HUES48 (cell line): ENCODE measurements at regions not wholly inside any gene's neighbourhood (a gene's known extent, or its start where the extent isn't known, plus 50 kb on each side); places are given as distances from the start of the nearest gene placed in this dataset.

Experiments used
- H3K27ac ChIP-seq: one replicate; pipeline ENCODE4 v1.7.0; 2013; ENCODE audit warnings: low read depth, low read length, inconsistent platforms
- H3K27me3 ChIP-seq: 2 replicates; pipeline ENCODE4 v1.6.1; 2013; ENCODE audit warnings: mild to moderate bottlenecking, low read length; ENCODE audit not compliant: control insufficient read depth, insufficient read depth
- H3K36me3 ChIP-seq: 2 replicates; pipeline ENCODE4 v1.6.1; 2013; ENCODE audit warnings: low read length; ENCODE audit not compliant: control insufficient read depth, insufficient read depth
- H3K4me1 ChIP-seq: 2 replicates; pipeline ENCODE4 v1.6.1; 2013; ENCODE audit warnings: mild to moderate bottlenecking, low read length; ENCODE audit not compliant: control insufficient read depth, insufficient read depth
- H3K4me3 ChIP-seq: 2 replicates; pipeline ENCODE4 v1.5.1; 2013; ENCODE audit warnings: mild to moderate bottlenecking, low read depth, low read length
- H3K9ac ChIP-seq: 2 replicates; pipeline ENCODE4 v1.6.1; 2013; ENCODE audit warnings: mild to moderate bottlenecking, low read depth, low read length, moderate library complexity
- H3K9me3 ChIP-seq: 2 replicates; pipeline ENCODE4 v1.6.1; 2013; ENCODE audit warnings: low read length; ENCODE audit not compliant: control insufficient read depth, insufficient read depth

- no peak overlapping the region for H3K9ac ChIP-seq
- H3K9me3 ChIP-seq = no peaks in the 10 kb centered on the region
- H3K27ac ChIP-seq = no peak overlapping the region
- 0 out of 2 replicates have a peak, but pooled peaks cover 9% of the 10 kb centered on the region for H3K4me1 ChIP-seq
- peaks cover 19% of the 10 kb centered on the region for H3K27me3 ChIP-seq
- H3K4me3 ChIP-seq = peak overlapping the region; percentile 69; the same call in 1 of the 2 replicates
- no peaks in the 10 kb centered on the region for H3K36me3 ChIP-seq
Measured at GRCh38 chr10:128209862-128210214, 83.6 kb upstream of the MKI67 start.

GRCh38 chr10:128210215-128211063 lies 84.2 kb upstream of the MKI67 start:
- Histone ChIP-seq H3K27ac (no peak overlapping the region), H3K9ac (no peak overlapping the region), H3K4me3 (peak overlapping the region; percentile 69), H3K4me1 (0 out of 2 replicates have a peak, but pooled peaks cover 9% of the 10 kb centered on the region), H3K36me3 (no peaks in the 10 kb centered on the region), H3K27me3 (peaks cover 19% of the 10 kb centered on the region), H3K9me3 (no peaks in the 10 kb centered on the region)

- Histone ChIP-seq H3K36me3 (no peaks in the 10 kb centered on the region), H3K27me3 (peaks cover 19% of the 10 kb centered on the region), H3K27ac (no peak overlapping the region), H3K9ac (no peak overlapping the region), H3K9me3 (no peaks in the 10 kb centered on the region), H3K4me1 (0 out of 2 replicates have a peak, but pooled peaks cover 9% of the 10 kb centered on the region), H3K4me3 (peak overlapping the region; percentile 69)
Measured at GRCh38 chr10:128211064-128211504, 84.9 kb upstream of the MKI67 start.

- H3K27me3 ChIP-seq = peaks cover 19% of the 10 kb centered on the region
- H3K9ac ChIP-seq = no peak overlapping the region
- no peaks in the 10 kb centered on the region for H3K9me3 ChIP-seq
- 0 out of 2 replicates have a peak, but pooled peaks cover 9% of the 10 kb centered on the region for H3K4me1 ChIP-seq
- no peaks in the 10 kb centered on the region for H3K36me3 ChIP-seq
- H3K4me3 ChIP-seq = no peak overlapping the region
- H3K27ac ChIP-seq = no peak overlapping the region
Measured at GRCh38 chr10:128211953-128212727, 85.9 kb upstream of the MKI67 start.

- Histone ChIP-seq H3K9ac (no peak overlapping the region), H3K4me3 (no peak overlapping the region), H3K4me1 (0 out of 2 replicates have a peak, but pooled peaks cover 9% of the 10 kb centered on the region), H3K27me3 (peaks cover 19% of the 10 kb centered on the region), H3K36me3 (no peaks in the 10 kb centered on the region), H3K9me3 (no peaks in the 10 kb centered on the region), H3K27ac (no peak overlapping the region)
Measured at GRCh38 chr10:128213156-128213555, 86.9 kb upstream of the MKI67 start.

- H3K4me3 ChIP-seq = no peak overlapping the region
- peaks cover 17% of the 10 kb centered on the region for H3K27me3 ChIP-seq
- H3K4me1 ChIP-seq = 0 out of 2 replicates have a peak, but pooled peaks cover 9% of the 10 kb centered on the region
- no peak overlapping the region for H3K9ac ChIP-seq
- no peaks in the 10 kb centered on the region for H3K9me3 ChIP-seq
- no peak overlapping the region for H3K27ac ChIP-seq
- H3K36me3 ChIP-seq = no peaks in the 10 kb centered on the region
Measured at GRCh38 chr10:128215733-128216132, 89.5 kb upstream of the MKI67 start.

GRCh38 chr10:128217136-128217535 lies 90.9 kb upstream of the MKI67 start:
- peaks cover 14% of the 10 kb centered on the region; the same call in 1 of the 2 replicates for H3K4me1 ChIP-seq
- H3K27ac ChIP-seq = no peak overlapping the region
- H3K4me3 ChIP-seq = no peak overlapping the region
- H3K27me3 ChIP-seq = peaks cover 5% of the 10 kb centered on the region; the same call in 1 of the 2 replicates
- H3K9me3 ChIP-seq = no peaks in the 10 kb centered on the region
- no peak overlapping the region for H3K9ac ChIP-seq
- H3K36me3 ChIP-seq = no peaks in the 10 kb centered on the region

- no peak overlapping the region for H3K4me3 ChIP-seq
- H3K9me3 ChIP-seq = no peaks in the 10 kb centered on the region
- H3K9ac ChIP-seq = no peak overlapping the region
- H3K27ac ChIP-seq = no peak overlapping the region
- H3K27me3 ChIP-seq = no peaks in the 10 kb centered on the region
- peaks cover 11% of the 10 kb centered on the region; the same call in 1 of the 2 replicates for H3K4me1 ChIP-seq
- no peaks in the 10 kb centered on the region for H3K36me3 ChIP-seq
Measured at GRCh38 chr10:128218161-128218560, 91.9 kb upstream of the MKI67 start.

GRCh38 chr10:128219295-128219694 lies 93.1 kb upstream of the MKI67 start:
- no peak overlapping the region for H3K27ac ChIP-seq
- no peak overlapping the region for H3K4me3 ChIP-seq
- no peak overlapping the region for H3K9ac ChIP-seq
- H3K36me3 ChIP-seq = no peaks in the 10 kb centered on the region
- no peaks in the 10 kb centered on the region for H3K9me3 ChIP-seq
- H3K4me1 ChIP-seq = peaks cover 10% of the 10 kb centered on the region; the same call in 1 of the 2 replicates
- no peaks in the 10 kb centered on the region for H3K27me3 ChIP-seq

GRCh38 chr10:128220021-128220420 lies 93.8 kb upstream of the MKI67 start:
- H3K4me3 ChIP-seq = no peak overlapping the region
- H3K9ac ChIP-seq = no peak overlapping the region
- peaks cover 6% of the 10 kb centered on the region; the same call in 1 of the 2 replicates for H3K4me1 ChIP-seq
- H3K9me3 ChIP-seq = no peaks in the 10 kb centered on the region
- no peaks in the 10 kb centered on the region for H3K36me3 ChIP-seq
- H3K27ac ChIP-seq = no peak overlapping the region
- no peaks in the 10 kb centered on the region for H3K27me3 ChIP-seq

GRCh38 chr10:128221117-128221516 lies 94.9 kb upstream of the MKI67 start:
- no peaks in the 10 kb centered on the region for H3K36me3 ChIP-seq
- no peaks in the 10 kb centered on the region for H3K27me3 ChIP-seq
- H3K9me3 ChIP-seq = no peaks in the 10 kb centered on the region
- H3K27ac ChIP-seq = no peak overlapping the region
- H3K4me3 ChIP-seq = no peak overlapping the region
- no peak overlapping the region for H3K9ac ChIP-seq
- H3K4me1 ChIP-seq = peaks cover 6% of the 10 kb centered on the region; the same call in 1 of the 2 replicates
